IPS DF 6.9 (cell line): ENCODE measurements at regions not wholly inside any gene's neighbourhood (a gene's known extent, or its start where the extent isn't known, plus 50 kb on each side); places are given as distances from the start of the nearest gene placed in this dataset.
"Not testable (repeated sequence)": the region's sequence is repeated elsewhere in the genome, so short reads cannot be mapped to it uniquely, and the experiment has no call there.

Experiments
- DNase-seq: peaks from one replicate; pipeline ENCODE4 v3.0.0-alpha.2; 2013; ENCODE audit warnings: low read depth, low spot score
- H3K27ac ChIP-seq: one replicate; pipeline ENCODE4 v1.5.1; 2013; ENCODE audit warnings: low read length, control low read depth
- H3K27me3 ChIP-seq: 2 replicates; pipeline ENCODE4 v1.6.1; 2013; ENCODE audit warnings: mild to moderate bottlenecking, low read length; ENCODE audit not compliant: control insufficient read depth, insufficient read depth
- H3K36me3 ChIP-seq: 2 replicates; pipeline ENCODE4 v1.6.1; 2013; ENCODE audit warnings: low read length; ENCODE audit not compliant: control insufficient read depth, insufficient read depth
- H3K4me1 ChIP-seq: 2 replicates; pipeline ENCODE4 v1.6.1; 2013; ENCODE audit warnings: low read length; ENCODE audit not compliant: control insufficient read depth, insufficient read depth
- H3K4me3 ChIP-seq: 2 replicates; pipeline ENCODE4 v1.5.1; 2013; ENCODE audit warnings: mild to moderate bottlenecking, low read length
- H3K9me3 ChIP-seq: 2 replicates; pipeline ENCODE4 v1.6.1; 2013; ENCODE audit warnings: low read length, inconsistent platforms; ENCODE audit not compliant: control insufficient read depth, insufficient read depth
- WGBS: extraction: QIAGEN DNeasy Blood & Tissue Kit; methylation state at CpG from one replicate; pipeline ENCODE4 v1.1.7; 2013; ENCODE audit warnings: mixed read lengths, missing lambda C conversion rate; ENCODE audit not compliant: insufficient read length, insufficient coverage; 5-methylcytosine and 5-hydroxymethylcytosine counted together

DNA sequence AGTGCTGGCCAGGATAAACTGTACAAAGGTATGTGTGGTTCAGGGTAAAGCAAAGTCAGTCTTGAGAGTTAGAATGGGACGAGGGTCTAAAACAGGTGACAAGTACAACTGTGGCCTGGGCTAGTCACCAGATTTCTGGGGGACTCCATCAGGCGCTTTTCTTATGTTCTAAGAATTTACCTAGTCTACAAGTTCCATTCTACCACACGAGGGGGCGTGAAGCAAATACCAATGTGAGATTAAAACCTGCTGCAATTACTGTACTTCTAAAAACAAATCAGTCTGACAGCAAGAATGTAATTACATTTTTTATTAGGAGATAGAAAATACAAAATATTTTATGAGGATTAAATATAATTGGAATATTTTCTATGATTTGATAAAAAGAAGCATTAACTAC is 146.5 kb downstream of the ALOX5 start:
- Histone ChIP-seq H3K4me1 (no peaks in the 10 kb centered on the region), H3K27me3 (no peaks in the 10 kb centered on the region), H3K4me3 (no peak overlapping the region), H3K9me3 (no peaks in the 10 kb centered on the region), H3K27ac (no peak overlapping the region), H3K36me3 (no peaks in the 10 kb centered on the region)
- DNase-seq: no peak
- no CpG with 5 or more reads among the region's 4 CpGs for WGBS

DNA sequence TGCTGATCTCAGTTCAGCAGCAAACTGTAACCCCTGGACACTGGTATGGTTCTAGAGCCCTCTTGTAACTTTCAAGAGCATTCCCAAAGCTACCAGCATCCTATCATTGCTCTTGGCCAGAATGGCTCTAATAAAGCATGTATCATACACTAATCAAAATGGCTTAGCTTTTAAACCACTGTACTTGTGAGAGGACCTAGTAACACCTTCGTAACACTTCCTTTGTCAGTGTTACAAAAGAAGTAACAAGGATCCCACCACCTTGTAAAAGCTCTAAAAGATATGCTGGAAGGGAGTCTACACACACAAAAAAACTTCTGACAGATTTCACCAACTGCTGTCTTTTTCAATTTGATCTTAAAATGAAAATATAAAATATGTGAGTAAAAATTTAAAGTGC is 144.7 kb downstream of the ALOX5 start:
- no peak overlapping the region for H3K4me3 ChIP-seq
- WGBS: no CpG with 5 or more reads among the region's 1 CpG
- no peaks in the 10 kb centered on the region for H3K9me3 ChIP-seq
- no peak overlapping the region for H3K27ac ChIP-seq
- no peak for DNase-seq
- no peaks in the 10 kb centered on the region for H3K27me3 ChIP-seq
- H3K4me1 ChIP-seq: no peaks in the 10 kb centered on the region
- no peaks in the 10 kb centered on the region for H3K36me3 ChIP-seq

DNA sequence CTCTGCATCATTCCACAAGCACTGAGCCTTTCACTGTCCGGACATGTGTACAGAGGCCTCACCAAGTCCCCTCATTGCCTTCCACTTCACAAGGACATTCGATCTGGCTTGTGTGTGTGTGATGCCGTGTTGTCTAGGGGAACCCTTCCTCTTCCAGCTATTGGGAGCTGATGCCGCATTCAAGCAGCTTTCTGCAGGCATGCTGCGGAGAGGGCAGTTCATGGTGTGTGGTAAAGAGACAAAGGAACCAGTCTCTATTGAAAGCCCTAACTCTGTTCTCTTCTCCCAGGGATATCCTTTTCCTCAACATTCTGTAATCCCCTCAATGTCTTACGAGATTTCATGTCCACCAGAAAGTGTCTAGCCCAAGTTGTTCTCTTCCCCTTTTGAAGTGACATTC is 141.6 kb downstream of the ALOX5 start:
- DNase-seq: no peak
- H3K9me3 ChIP-seq: no peaks in the 10 kb centered on the region
- no CpG with 5 or more reads among the region's 6 CpGs for WGBS

DNA sequence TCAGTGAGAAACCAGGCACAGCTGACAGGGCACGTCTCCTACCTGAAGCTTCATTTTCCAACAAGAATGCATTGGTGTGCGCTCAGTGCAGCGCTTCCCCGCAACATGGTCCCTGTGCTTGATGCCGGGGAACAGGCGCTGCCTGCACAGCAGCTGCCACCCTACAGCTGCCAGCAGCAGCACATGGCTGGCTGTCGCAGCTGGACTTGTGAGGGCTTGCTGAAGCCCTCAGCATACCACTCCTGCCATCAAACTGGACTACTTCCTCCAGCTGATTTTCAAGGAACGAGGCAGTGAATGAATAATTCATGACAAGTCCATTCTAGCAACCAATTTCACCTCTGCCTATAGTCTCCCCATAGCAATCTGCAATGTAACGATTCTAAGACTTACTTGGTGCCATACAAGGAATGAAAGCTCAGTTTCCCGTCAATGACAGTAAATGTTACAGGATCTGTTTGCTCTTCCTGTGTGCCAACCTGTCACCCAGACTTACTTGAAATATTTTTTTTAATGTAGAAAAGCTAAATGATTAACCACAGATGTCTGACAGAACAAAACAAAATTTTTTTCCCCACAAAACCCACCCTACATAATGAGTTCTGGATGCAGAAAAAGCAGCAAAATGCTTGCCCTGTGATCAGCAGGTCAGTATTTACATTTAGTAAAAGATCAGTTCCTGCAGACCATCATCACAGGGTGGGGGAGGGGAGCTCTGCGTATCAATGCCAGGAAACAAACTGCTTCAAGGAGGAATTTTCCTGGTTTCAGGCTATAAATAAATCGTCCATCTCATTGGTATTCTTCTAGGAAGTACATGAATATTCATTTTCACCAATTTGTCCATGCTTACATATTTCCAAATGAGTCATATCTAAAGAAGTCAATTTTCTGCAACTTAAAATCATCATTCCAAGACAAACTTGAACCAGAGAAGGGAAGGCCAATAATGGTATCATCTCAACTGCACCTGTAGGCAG is 140.6 kb downstream of the ALOX5 start:
- WGBS: no CpG with 5 or more reads among the region's 12 CpGs
- Histone ChIP-seq H3K4me3 (no peak overlapping the region), H3K9me3 (no peaks in the 10 kb centered on the region; the same call in 1 of the 2 replicates), H3K27me3 (no peaks in the 10 kb centered on the region), H3K36me3 (no peaks in the 10 kb centered on the region), H3K27ac (no peak overlapping the region), H3K4me1 (no peaks in the 10 kb centered on the region)
- no peak for DNase-seq

More for the DNA sequence above, 141.6 kb downstream of the ALOX5 start:
- H3K27ac ChIP-seq: no peak overlapping the region
- H3K4me3 ChIP-seq: no peak overlapping the region
- H3K27me3 ChIP-seq: no peaks in the 10 kb centered on the region
- H3K36me3 ChIP-seq: no peaks in the 10 kb centered on the region
- no peaks in the 10 kb centered on the region for H3K4me1 ChIP-seq

DNA sequence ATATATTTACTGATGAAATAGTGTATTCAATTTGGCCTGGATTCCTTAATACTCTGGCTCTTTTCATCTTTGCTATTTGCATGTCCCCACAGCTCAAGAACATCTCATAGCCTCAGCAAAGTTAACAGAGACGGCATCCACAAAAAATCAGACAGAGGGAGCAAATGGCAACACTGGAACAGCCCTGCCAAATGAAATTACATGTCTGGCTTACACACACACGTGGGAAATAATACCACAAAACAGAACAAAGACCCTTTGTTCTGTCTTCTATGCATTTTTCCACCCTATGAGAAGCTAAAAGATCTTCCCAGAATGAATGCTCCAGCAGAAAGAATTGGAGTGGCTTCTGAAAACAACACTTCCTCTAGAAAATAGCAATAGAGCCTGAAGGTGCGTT is 139.5 kb downstream of the ALOX5 start:
- H3K9me3 ChIP-seq: no peaks in the 10 kb centered on the region; the same call in 1 of the 2 replicates
- no peak overlapping the region for H3K27ac ChIP-seq
- whole genome bisulfite sequencing: no CpG with 5 or more reads among the region's 3 CpGs
- DNase-seq: no peak
- no peaks in the 10 kb centered on the region for H3K4me1 ChIP-seq
- H3K36me3 ChIP-seq: no peaks in the 10 kb centered on the region
- H3K27me3 ChIP-seq: no peaks in the 10 kb centered on the region
- no peak overlapping the region for H3K4me3 ChIP-seq

DNA sequence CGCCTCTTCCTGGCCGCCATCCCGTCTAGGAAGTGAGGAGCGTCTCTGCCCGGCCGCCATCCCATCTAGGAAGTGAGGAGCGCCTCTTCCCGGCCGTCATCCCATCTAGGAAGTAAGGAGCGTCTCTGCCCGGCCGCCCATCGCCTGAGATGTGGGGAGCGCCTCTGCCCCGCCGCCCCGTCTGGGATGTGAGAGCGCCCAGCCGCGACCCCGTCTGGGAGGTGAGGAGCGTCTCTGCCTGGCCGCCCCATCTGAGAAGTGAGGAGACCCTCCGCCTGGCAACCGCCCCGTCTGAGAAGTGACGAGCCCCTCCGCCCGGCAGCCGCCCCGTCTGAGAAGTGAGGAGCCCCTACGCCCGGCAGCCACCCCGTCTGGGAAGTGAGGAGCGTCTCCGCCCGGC is 137.9 kb downstream of the ALOX5 start:
- H3K27me3 ChIP-seq, H3K4me3 ChIP-seq, H3K4me1 ChIP-seq, H3K36me3 ChIP-seq, H3K9me3 ChIP-seq, DNase-seq, H3K27ac ChIP-seq: not testable (repeated sequence)
- no CpG with 5 or more reads among the region's 37 CpGs for WGBS

DNA sequence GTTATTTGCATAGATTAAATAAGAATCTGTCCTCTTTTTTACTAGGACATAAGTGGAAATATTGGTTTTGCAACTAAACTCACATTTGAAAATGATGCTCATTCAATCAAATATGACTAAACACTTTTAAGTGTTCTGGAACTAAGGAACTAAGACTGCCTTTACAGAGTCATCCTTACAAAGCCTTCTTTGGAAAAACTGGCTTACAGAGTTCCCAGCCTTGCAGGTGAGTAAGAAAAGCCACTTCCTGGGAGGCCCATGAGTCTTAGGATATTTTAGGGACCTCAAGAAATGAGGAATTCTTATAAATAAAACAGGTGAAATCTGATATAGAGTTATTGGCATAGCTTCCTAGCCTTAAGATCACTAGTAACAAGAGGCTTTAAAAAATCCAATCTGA is 135.5 kb downstream of the ALOX5 start:
- Histone ChIP-seq H3K36me3 (no peaks in the 10 kb centered on the region), H3K27ac (no peak overlapping the region), H3K4me3 (no peak overlapping the region), H3K27me3 (no peaks in the 10 kb centered on the region), H3K9me3 (no peaks in the 10 kb centered on the region; the same call in 1 of the 2 replicates), H3K4me1 (no peaks in the 10 kb centered on the region)
- DNase-seq: no peak

DNA sequence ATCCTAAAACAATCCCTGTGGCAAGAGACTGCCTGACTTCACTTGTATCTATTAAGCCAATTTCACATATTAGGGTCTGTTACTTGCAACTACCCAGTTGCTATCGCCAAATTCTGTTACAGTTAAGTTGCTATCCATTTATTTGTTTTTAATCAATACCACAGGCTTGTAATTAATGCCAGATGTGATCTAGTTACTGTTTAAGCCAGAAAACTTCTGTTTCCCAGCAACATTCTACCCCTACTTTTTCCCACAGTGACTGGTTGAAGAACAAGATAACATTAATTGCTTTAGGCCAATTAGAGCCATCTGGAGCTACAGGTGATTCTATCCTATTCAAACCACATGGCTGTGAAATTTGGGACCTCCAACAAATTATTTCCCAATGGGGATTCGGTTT is 131.3 kb downstream of the ALOX5 start:
- Histone ChIP-seq H3K9me3 (no peaks in the 10 kb centered on the region; the same call in 1 of the 2 replicates), H3K27me3 (no peaks in the 10 kb centered on the region), H3K4me3 (no peak overlapping the region), H3K4me1 (no peaks in the 10 kb centered on the region), H3K27ac (no peak overlapping the region), H3K36me3 (no peaks in the 10 kb centered on the region)
- DNase-seq: no peak
- no CpG with 5 or more reads among the region's 2 CpGs for WGBS

DNA sequence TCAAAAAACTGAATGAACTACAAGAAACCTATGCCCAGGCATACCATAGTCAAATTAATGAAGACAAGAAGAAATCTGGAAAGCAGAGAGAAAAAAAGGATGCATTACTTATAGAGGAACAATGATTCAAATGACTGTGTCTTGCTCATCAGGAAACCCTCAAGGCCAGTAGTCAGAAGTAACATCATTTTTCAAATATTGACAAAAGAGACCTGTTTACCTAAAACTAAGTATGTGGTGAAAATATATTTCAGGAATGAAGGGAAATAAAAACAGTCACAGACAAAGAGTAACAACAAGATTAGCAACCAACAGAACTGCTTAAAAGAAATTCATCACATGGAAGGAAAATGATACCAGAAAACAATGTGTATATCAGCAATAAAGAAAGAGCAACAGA is 128.4 kb downstream of the ALOX5 start:
- DNase-seq: no peak
- H3K27me3 ChIP-seq: no peaks in the 10 kb centered on the region
- no peaks in the 10 kb centered on the region for H3K9me3 ChIP-seq
- no peak overlapping the region for H3K4me3 ChIP-seq
- H3K4me1 ChIP-seq: no peaks in the 10 kb centered on the region
- no peak overlapping the region for H3K27ac ChIP-seq
- no peaks in the 10 kb centered on the region for H3K36me3 ChIP-seq

DNA sequence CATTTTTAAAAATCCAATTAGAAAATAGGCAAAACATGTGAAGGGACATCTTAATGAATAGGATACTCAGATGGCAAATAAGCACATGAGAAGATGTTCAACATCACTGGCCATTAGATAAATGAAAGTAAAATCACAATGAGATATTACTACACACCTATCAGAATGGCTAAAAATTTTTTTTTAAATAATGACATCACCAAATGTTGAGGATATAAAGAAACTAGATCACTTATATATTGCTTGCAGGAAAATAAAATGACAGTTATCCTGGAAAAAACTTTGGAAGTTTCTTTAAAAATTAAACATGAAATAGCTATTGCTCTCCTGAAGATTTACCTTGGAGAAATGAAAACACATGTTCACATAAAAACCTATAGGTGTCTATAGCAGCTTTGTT is 127.8 kb downstream of the ALOX5 start:
- Histone ChIP-seq H3K4me3 (no peak overlapping the region), H3K9me3 (no peaks in the 10 kb centered on the region), H3K4me1 (no peaks in the 10 kb centered on the region), H3K27ac (no peak overlapping the region), H3K27me3 (no peaks in the 10 kb centered on the region), H3K36me3 (no peaks in the 10 kb centered on the region)
- no peak for DNase-seq

DNA sequence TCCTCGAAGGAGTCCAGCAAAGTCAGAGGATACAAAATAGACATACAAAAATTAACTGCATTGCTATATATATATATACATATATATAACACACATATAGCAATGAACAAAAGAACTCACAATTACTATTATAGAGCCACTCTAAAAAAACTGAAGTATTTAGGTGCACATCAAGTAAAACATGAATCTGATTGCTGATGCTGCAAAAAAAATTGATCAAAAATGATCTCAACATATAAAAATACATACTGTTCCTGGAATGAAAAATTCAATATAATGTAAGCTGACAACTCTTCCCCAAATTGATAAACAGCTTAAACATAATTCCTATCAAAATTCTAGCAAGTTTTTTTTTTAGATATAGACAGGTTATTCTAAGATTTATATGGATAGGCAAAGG is 126.8 kb downstream of the ALOX5 start:
- Histone ChIP-seq H3K27me3 (no peaks in the 10 kb centered on the region), H3K4me3 (no peak overlapping the region), H3K4me1 (no peaks in the 10 kb centered on the region), H3K36me3 (no peaks in the 10 kb centered on the region), H3K27ac (no peak overlapping the region), H3K9me3 (no peaks in the 10 kb centered on the region)
- no peak for DNase-seq
- WGBS: no CpG with 5 or more reads among the region's 1 CpG
